ENCODE measurements at regions not wholly inside any gene's neighbourhood (a gene's known extent, or its start where the extent isn't known, plus 50 kb on each side); places are given as distances from the start of the nearest gene placed in this dataset.

DNA sequence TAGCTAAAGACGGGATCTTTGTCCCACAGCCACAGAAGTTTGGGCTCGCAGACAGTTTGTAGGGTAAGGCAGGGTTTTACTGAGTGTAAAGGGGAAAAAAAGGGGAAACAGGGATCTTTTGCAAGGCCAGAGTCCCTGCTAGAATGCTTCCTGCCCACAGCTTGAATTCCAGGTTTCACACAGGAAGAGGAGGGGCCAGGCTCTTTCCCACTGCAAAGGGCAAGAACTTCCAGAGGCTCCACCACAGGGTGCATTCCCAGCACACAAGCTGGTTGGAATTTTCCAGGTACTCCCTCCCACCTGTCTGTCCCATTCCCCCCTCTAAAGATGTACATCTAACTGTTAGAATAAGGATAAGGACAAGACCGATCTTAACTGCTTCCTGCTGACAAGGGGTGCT, 1126.9 kb downstream of the KCNT2 start:
- TF ChIP-seq FOS (IDR thresholded peaks at IDR 0.05; ENCODE audit: borderline replicate concordance, extremely low read depth, insufficient read length) (no peak), SMC3 (IDR thresholded peaks at IDR 0.05; ENCODE audit: borderline replicate concordance, low read length) (no peak)
